OCI-LY1 (cell line): ENCODE measurements at regions not wholly inside any gene's neighbourhood (a gene's known extent, or its start where the extent isn't known, plus 50 kb on each side); places are given as distances from the start of the nearest gene placed in this dataset.

Source experiments
- H2AFZ ChIP-seq: fragments of 200-600 bp; sonication (generic), shearing (Covaris generic); 2 replicates; pipeline ENCODE4 v1.6.0; 2014; ENCODE audit warnings: antibody characterized with exemption, mild to moderate bottlenecking, low read length
- H3F3A ChIP-seq: fragments of 200-600 bp; sonication (generic), shearing (Covaris generic); 2 replicates; pipeline ENCODE4 v1.6.0; 2014; ENCODE audit warnings: mild to moderate bottlenecking, antibody characterized with exemption, low read length, moderate library complexity; ENCODE audit not compliant: insufficient read depth
- H3K27ac ChIP-seq: fragments of 200-600 bp; sonication (generic); 2 replicates; pipeline ENCODE4 v1.5.1; 2014; ENCODE audit warnings: low read length, mixed run types, mild to moderate bottlenecking, low read depth; ENCODE audit not compliant: poor library complexity, severe bottlenecking
- H3K27me3 ChIP-seq: fragments of 200-600 bp; sonication (generic); 2 replicates; pipeline ENCODE4 v1.6.0; 2014; ENCODE audit warnings: antibody characterized with exemption, mild to moderate bottlenecking, low read length, moderate library complexity; ENCODE audit not compliant: insufficient read depth
- H3K36me3 ChIP-seq: fragments of 200-600 bp; sonication (generic); 2 replicates; pipeline ENCODE4 v1.6.1; 2014; ENCODE audit warnings: mild to moderate bottlenecking, antibody characterized with exemption, low read length, moderate library complexity, mixed read lengths; ENCODE audit not compliant: insufficient read depth
- H3K4me1 ChIP-seq: fragments of 200-600 bp; sonication (generic); 2 replicates; pipeline ENCODE4 v1.5.1; 2014; ENCODE audit warnings: mild to moderate bottlenecking, low read length, moderate library complexity; ENCODE audit not compliant: insufficient read depth, severe bottlenecking
- H3K4me2 ChIP-seq: fragments of 200-600 bp; sonication (generic), shearing (Covaris generic); 2 replicates; pipeline ENCODE4 v1.6.1; 2014; ENCODE audit warnings: low read length
- H3K4me3 ChIP-seq: fragments of 200-600 bp; sonication (generic); 2 replicates; pipeline ENCODE4 v1.5.1; 2014; ENCODE audit warnings: low read length, low read depth, mild to moderate bottlenecking, mixed read lengths; ENCODE audit not compliant: poor library complexity, severe bottlenecking
- H3K79me2 ChIP-seq: fragments of 200-600 bp; shearing (Covaris generic); 2 replicates; pipeline ENCODE4 v1.6.1; 2016; ENCODE audit warnings: mixed run types, low read length, mixed read lengths; ENCODE audit not compliant: insufficient read depth
- H3K9ac ChIP-seq: fragments of 200-600 bp; sonication (generic), shearing (Covaris generic); 2 replicates; pipeline ENCODE4 v1.6.1; 2014; ENCODE audit warnings: mild to moderate bottlenecking, low read length, mixed read lengths
- H3K9me2 ChIP-seq: fragments of 200-600 bp; sonication (generic), shearing (Covaris generic); 2 replicates; pipeline ENCODE4 v1.6.1; 2014; ENCODE audit warnings: low read depth, mild to moderate bottlenecking, low read length, mixed read lengths
- H3K9me3 ChIP-seq: fragments of 200-600 bp; shearing (Covaris generic); 2 replicates; pipeline ENCODE4 v1.6.1; 2014; ENCODE audit warnings: low read length, mixed read lengths
- H4K20me1 ChIP-seq: fragments of 200-600 bp; sonication (generic), shearing (Covaris generic); 2 replicates; pipeline ENCODE4 v1.6.0; 2016; ENCODE audit warnings: mild to moderate bottlenecking, low read length; ENCODE audit not compliant: insufficient read depth
- CTCF ChIP-seq: fragments of 200-600 bp; sonication (generic), shearing (Covaris generic); IDR thresholded peaks from 2 replicates; pipeline ENCODE4 v1.5.1; 2017; ENCODE audit warnings: mild to moderate bottlenecking, antibody characterized with exemption, low read length, moderate library complexity, mixed read lengths
- EZH2 ChIP-seq: fragments of 200-600 bp; sonication (generic), shearing (Covaris generic); IDR thresholded peaks from 2 replicates; pipeline ENCODE4 v1.8.0; 2017; ENCODE audit warnings: borderline replicate concordance, mixed run types, mild to moderate bottlenecking, antibody characterized with exemption, low read length, moderate library complexity, mixed read lengths

DNA sequence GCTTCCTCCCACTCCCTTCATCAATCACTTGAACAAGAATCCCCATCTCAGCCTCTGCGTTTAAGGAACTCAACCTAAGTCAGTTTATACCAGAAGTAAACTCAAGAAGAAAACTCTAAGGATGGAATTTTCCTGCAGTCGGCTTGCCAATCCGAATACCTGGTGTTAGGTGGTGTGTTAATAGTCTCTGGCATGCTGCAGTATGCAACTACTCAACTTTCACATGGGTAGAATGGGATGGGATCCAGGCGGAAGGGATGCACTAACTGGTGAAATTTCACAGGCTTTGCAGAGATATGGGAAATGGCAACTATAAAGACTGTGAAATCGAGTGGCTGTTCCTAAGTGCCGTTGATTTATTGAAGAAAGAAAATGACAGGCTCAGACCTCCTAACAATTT lies 560.6 kb downstream of the TLE1 start:
- H4K20me1 ChIP-seq: no peaks in the 10 kb centered on the region
- H3K9me3 ChIP-seq: no peaks in the 10 kb centered on the region

DNA sequence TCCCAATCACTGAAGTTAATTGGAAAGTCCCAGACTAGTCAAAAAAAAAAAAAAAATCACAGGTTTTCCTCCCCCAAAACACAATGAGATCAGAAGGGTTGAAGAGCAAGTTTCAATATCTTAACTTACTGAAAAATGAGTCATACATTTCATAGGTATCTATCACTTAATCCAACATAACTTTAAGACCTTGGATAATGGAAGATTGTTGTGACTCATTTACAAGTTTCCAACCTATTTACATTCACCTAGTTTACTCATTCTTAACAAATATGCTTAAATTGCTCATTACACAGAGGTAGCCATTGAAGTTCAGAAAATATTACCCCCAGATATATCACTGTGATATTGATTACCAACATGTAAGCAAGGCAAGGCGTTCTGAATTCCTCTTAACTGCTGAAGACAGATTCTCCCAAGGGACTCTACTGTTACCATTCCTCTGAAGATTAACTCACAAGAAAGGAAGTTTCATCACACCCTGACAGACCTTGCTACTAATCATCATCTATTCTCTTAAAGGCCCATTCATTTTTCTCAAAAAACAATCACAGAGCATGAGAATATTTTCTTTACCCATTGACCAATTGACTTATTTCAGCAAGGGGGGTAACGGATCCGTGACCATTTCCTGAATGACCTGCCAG lies 563.8 kb downstream of the TLE1 start:
- no peaks in the 10 kb centered on the region for H4K20me1 ChIP-seq
- TF ChIP-seq CTCF (no peak), EZH2 (no peak)
- H3K79me2 ChIP-seq: no peaks in the 10 kb centered on the region
- H3K9me2 ChIP-seq: no peaks in the 10 kb centered on the region
- H3K27me3 ChIP-seq: no peaks in the 10 kb centered on the region
- no peaks in the 10 kb centered on the region for H3K9me3 ChIP-seq
- no peak overlapping the region for H3K4me2 ChIP-seq
- H3K27ac ChIP-seq: no peak overlapping the region
- no peak overlapping the region for H3K9ac ChIP-seq
- H2AFZ ChIP-seq: no peak overlapping the region
- H3F3A ChIP-seq: no peaks in the 10 kb centered on the region
- no peaks in the 10 kb centered on the region for H3K36me3 ChIP-seq
- no peak overlapping the region for H3K4me3 ChIP-seq
- H3K4me1 ChIP-seq: no peaks in the 10 kb centered on the region

More for the DNA sequence above, 560.6 kb downstream of the TLE1 start:
- no peak overlapping the region for H3K9ac ChIP-seq
- no peaks in the 10 kb centered on the region for H3K9me2 ChIP-seq
- H3F3A ChIP-seq: no peaks in the 10 kb centered on the region
- H3K27me3 ChIP-seq: no peaks in the 10 kb centered on the region
- no peak overlapping the region for H3K4me2 ChIP-seq
- no peaks in the 10 kb centered on the region for H3K36me3 ChIP-seq
- no peak overlapping the region for H3K27ac ChIP-seq
- no peak overlapping the region for H3K4me3 ChIP-seq
- H3K79me2 ChIP-seq: no peaks in the 10 kb centered on the region
- TF ChIP-seq CTCF (no peak), EZH2 (no peak)
- no peaks in the 10 kb centered on the region for H3K4me1 ChIP-seq
- H2AFZ ChIP-seq: no peak overlapping the region

GRCh38 chr9:81123526-81123925 lies 565.8 kb downstream of the TLE1 start:
- Histone ChIP-seq H3K4me3 (no peak overlapping the region), H3K9ac (no peak overlapping the region), H3K9me2 (no peaks in the 10 kb centered on the region), H3K4me1 (no peaks in the 10 kb centered on the region), H3F3A (no peaks in the 10 kb centered on the region), H3K27me3 (no peaks in the 10 kb centered on the region), H3K9me3 (no peaks in the 10 kb centered on the region), H4K20me1 (no peaks in the 10 kb centered on the region), H2AFZ (no peak overlapping the region), H3K36me3 (no peaks in the 10 kb centered on the region), H3K79me2 (no peaks in the 10 kb centered on the region), H3K27ac (no peak overlapping the region), H3K4me2 (no peak overlapping the region)
- TF ChIP-seq EZH2: no peak

- no peaks in the 10 kb centered on the region for H3K79me2 ChIP-seq
- H3K4me3 ChIP-seq: no peak overlapping the region
- no peaks in the 10 kb centered on the region for H4K20me1 ChIP-seq
- H3K27me3 ChIP-seq: no peaks in the 10 kb centered on the region
- no peaks in the 10 kb centered on the region for H3F3A ChIP-seq
- no peaks in the 10 kb centered on the region for H3K36me3 ChIP-seq
- H3K4me1 ChIP-seq: no peaks in the 10 kb centered on the region
- H3K27ac ChIP-seq: no peak overlapping the region
- H3K4me2 ChIP-seq: no peak overlapping the region
- no peaks in the 10 kb centered on the region for H3K9me3 ChIP-seq
- no peaks in the 10 kb centered on the region for H3K9me2 ChIP-seq
- no peak overlapping the region for H2AFZ ChIP-seq
- no peak overlapping the region for H3K9ac ChIP-seq
- no peak for TF ChIP-seq EZH2
- no peak for TF ChIP-seq CTCF
These were observed 566.6 kb downstream of the TLE1 start for GRCh38 chr9:81122749-81123148.
